ENCODE measurements at regions not wholly inside any gene's neighbourhood (a gene's known extent, or its start where the extent isn't known, plus 50 kb on each side); places are given as distances from the start of the nearest gene placed in this dataset.

- TF ChIP-seq STAT6 (CRISPR knock-in tag; IDR thresholded peaks at IDR 0.05; ENCODE audit: borderline replicate concordance) (no peak), SAP130 (CRISPR knock-in tag; IDR thresholded peaks at IDR 0.05; ENCODE audit: low read depth) (no peak), ARID5B (CRISPR knock-in tag; IDR thresholded peaks at IDR 0.05) (no peak), ZNF607 (CRISPR knock-in tag; IDR thresholded peaks at IDR 0.05; ENCODE audit: borderline replicate concordance) (no peak), PAWR (CRISPR knock-in tag; IDR thresholded peaks at IDR 0.05; ENCODE audit: borderline replicate concordance) (no peak), HOXA9 (CRISPR knock-in tag; IDR thresholded peaks at IDR 0.05; ENCODE audit: borderline replicate concordance) (no peak), SP1 (IDR thresholded peaks at IDR 0.05) (no peak), SP1 (CRISPR knock-in tag; IDR thresholded peaks at IDR 0.05) (no peak)
These were observed 2139.9 kb downstream of the PCDH9 start (continued) for GRCh38 chr13:65090186-65090585.

- H4K20me1 ChIP-seq (ENCODE audit: insufficient read depth, low read length) = no peaks in the 10 kb centered on the region
- no TSS peak for BruUV-seq (replicated peaks)
- no peaks in the 10 kb centered on the region for H3K4me1 ChIP-seq (ENCODE audit: insufficient read depth, low read length)
- H3K27me3 ChIP-seq (ENCODE audit: control insufficient read depth in 1 of 2, insufficient read depth in 2 of 2, low read length in 2 of 2) = no peaks in the 10 kb centered on the region
- no peak overlapping the region for H3K27ac ChIP-seq (ENCODE audit: extremely low read length, insufficient read depth, low read length)
- ATAC-seq (no peak), FAIRE-seq (no peak), DNase-seq (ENCODE audit: low spot score) (no peak)
- in situ Hi-C loops (cut with HindIII; ENCODE audit: extremely low pct_ligation_motif_present, low pct_unique_long_range_greater_than_20kb) = no loop called here
- H3K79me2 ChIP-seq (ENCODE audit: insufficient read depth, low read length) = no peaks in the 10 kb centered on the region
- no peaks in the 10 kb centered on the region for H3K9me3 ChIP-seq (ENCODE audit: low read length)
- no peak overlapping the region for H3K9ac ChIP-seq (ENCODE audit: insufficient read depth, low read depth, low read length)
- CTCF ChIA-PET (ENCODE audit: low intra/inter-chr PET ratio, low total read pairs) = no interaction called here
- H3K36me3 ChIP-seq (replicated peaks in 1 of 2; ENCODE audit: control insufficient read depth in 1 of 2, insufficient read depth in 2 of 2, low read length in 2 of 2) = no peaks in the 10 kb centered on the region
- H3K4me3 ChIP-seq (replicated peaks in 1 of 3; ENCODE audit: insufficient read depth in 1 of 3, low read depth in 2 of 3, low read length in 3 of 3) = no peak overlapping the region
- intact Hi-C loops (cut with micrococcal nuclease; ENCODE audit: unreplicated experiment) = no loop called here
- POLR2A ChIA-PET = no interaction called here
- H2AFZ ChIP-seq (ENCODE audit: low read length) = no peak overlapping the region
- no peak overlapping the region for H3K4me2 ChIP-seq (ENCODE audit: low read depth, low read length)
- TF ChIP-seq NFAT5 (CRISPR knock-in tag; IDR thresholded peaks at IDR 0.05) = no peak
- TF ChIP-seq TFAP4 (IDR thresholded peaks at IDR 0.05; ENCODE audit: borderline replicate concordance, low read depth) = no peak
- TF ChIP-seq NBN (conservative IDR thresholded peaks at IDR 0.05) = no peak
- TF ChIP-seq ZNF678 (CRISPR knock-in tag; IDR thresholded peaks at IDR 0.05) = no peak
- no peak for TF ChIP-seq NCOA1 (CRISPR knock-in tag; IDR thresholded peaks at IDR 0.05)
These were observed 2141.2 kb downstream of the PCDH9 start for GRCh38 chr13:65088906-65089305.
